HG03575 (cell line): ENCODE measurements at regions not wholly inside any gene's neighbourhood (a gene's known extent, or its start where the extent isn't known, plus 50 kb on each side); places are given as distances from the start of the nearest gene placed in this dataset.

Source experiments
- ATAC-seq: cut with Tn5 transposase; IDR thresholded peaks from one replicate; pipeline ENCODE4 v1.9.1; 2021; ENCODE audit not compliant: unreplicated experiment, insufficient number of reproducible peaks, low FRiP score; ENCODE audit errors: extremely low read depth

DNA sequence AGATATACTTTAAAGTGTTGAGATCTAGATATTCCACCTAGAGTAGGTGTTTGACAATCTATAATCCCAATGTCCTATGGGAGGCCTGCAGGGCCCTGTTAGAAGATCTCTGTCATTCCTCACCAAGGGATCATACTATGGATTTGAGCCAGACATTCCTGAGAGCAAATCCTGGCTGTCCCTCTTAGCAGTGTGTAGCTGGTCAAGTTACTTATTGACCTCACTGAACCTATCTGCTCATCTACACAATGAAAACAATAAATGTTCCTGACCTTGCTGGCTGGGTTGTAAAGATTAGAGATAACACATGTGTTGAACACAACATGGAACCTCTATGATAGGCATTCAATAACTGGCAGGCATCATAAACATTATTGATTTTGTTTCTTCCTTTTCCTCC, 265.6 kb upstream of the ATP11B start:
- ATAC-seq = no peak

GRCh38 chr3:182530316-182530715, 263.0 kb upstream of the ATP11B start:
- ATAC-seq = no peak

- ATAC-seq = no peak
Measured at GRCh38 chr3:182533394-182533793, 259.9 kb upstream of the ATP11B start.

- no peak for ATAC-seq
Measured at GRCh38 chr3:182544542-182544941, 248.8 kb upstream of the ATP11B start.

DNA sequence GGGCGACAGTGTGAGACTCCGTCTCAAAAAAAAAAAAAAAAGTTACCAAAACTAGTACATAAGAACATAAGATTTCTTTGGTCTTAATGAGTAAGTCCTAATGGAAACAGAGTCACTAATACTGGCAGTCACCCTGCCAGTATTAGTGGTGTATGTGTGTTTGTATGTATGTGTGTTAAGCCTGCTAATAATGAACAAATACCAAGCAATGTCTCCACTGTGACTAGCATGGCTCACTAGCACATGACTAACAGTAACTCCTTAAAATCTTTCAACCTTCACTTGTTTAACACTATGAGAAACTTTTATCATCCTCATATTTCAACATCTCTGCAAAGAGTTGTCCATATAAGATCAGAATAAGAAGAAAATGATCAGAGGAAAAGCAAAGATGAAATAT, 231.0 kb upstream of the ATP11B start:
- no peak for ATAC-seq

DNA sequence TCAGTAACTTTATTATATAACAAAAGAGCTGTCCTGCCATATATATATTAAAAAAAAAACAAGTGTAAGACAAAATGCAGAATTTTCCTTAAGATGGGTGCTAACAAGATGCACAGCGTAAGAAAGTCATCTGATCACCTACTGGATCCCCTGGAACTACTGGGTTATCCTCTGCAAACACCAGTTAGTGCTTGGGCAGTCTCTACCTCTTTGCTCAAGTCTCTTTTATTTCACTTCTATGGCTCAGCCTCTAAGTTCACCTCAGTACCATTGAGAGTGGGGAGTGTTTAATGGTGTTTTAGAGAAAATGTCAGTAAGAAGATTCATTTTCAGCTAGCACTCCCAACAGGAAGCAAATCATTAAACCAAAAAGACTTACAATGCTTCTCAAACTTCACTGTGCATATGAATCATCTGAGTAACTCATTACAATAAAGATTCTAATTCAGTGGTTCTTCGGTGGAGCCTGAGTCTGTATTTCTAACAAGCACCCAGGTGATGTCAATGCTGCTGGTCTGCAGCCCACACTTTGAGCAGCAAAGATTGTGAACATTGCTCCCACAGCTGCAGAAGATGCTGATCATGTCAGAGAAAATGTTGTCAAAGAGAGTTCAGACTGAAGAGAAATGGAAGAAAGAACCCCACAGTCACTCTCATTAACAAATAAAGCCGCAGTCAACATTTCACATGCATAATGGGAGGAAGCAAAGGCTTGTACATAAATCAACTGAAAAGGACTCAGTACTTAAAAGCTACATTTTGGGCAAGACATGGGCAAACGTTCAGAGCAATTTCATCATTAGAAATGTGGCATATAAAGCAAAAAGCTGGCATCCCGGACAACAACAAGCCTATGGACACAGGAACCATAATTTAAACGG, 227.1 kb upstream of the ATP11B start:
- no peak for ATAC-seq

- ATAC-seq = no peak
Measured at GRCh38 chr3:182567700-182568099, 225.6 kb upstream of the ATP11B start.

DNA sequence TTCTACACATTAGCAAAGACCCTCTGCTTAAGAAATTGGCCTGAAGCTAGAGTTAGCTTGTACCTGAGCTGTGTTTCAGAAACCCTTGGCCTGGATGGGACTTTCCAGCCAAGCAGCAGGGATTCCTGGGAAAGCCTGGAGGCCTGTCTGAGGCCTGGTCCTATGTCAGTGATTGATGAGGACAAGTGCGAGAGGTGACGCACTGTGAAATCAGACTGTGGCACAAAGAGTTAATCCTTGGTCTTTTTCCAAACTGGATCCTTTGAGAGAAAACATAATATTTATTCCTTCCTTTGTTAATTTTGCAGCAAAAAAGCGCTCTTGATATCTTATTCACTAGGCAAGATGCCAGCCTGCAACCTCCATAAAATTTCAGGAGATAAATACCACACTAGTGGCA, 225.0 kb upstream of the ATP11B start:
- no peak for ATAC-seq

DNA sequence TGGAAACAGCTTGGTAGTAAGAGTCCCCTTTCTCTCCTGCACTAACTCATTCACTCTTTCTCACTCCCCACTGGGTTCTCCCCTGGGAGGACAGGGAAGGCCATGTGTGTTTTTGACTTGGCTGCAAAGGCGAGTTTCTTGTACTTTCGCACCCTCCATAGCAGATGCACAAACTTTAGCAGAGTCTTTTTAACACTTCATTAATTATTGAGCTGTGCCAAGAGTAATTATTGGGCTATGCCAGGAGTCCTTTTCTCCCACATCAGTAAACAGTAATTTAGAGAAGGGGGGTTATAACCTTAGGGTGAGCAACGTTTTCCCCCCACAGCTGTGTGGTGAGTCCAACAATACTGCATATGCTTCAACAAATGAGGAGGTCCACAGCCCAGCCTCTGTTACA, 224.4 kb upstream of the ATP11B start:
- no peak for ATAC-seq

- ATAC-seq = no peak
Measured at GRCh38 chr3:182570946-182571594, 222.2 kb upstream of the ATP11B start.

DNA sequence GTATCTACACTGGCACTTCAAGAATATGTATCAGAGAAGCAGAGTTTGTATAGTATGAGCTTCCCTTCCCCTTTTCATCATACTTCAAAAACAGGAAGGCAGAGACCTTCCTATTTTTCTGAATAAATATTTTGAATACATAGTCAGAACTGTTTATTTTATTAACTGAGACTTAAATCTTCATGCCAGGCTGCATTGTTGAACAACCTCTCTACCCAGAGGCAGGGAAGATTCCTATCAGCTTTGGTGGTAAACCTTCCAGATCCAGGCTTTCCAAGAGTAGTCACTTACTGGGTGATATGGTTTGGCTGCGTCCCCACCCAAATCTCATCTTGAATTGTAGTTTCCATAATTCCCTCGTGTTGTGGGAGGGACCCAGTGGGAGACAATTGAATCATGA, 217.4 kb upstream of the ATP11B start:
- no peak for ATAC-seq

GRCh38 chr3:182583545-182583944, 209.8 kb upstream of the ATP11B start:
- no peak for ATAC-seq

GRCh38 chr3:182585532-182586150, 207.7 kb upstream of the ATP11B start:
- no peak for ATAC-seq

DNA sequence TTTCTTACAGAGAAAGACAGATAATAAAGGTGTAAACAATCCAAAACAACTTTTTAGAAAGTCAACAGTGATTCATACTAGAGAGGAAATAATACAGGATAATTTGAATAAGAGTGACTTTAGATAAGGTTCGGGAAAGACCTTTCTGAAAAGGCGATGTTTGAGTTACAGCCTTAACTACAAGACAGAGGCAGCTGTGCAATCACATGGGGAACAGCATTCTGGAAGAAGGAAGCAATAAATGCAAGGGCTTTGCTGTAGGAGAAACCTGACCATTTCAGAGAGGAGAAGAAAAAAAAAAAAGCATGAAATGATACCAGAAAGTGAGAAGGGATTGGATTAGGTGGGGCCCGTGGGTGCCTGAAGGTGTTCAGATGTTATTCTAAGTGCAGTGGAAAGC, 200.6 kb upstream of the ATP11B start:
- no peak for ATAC-seq

- no peak for ATAC-seq
Measured at GRCh38 chr3:182596676-182597410, 196.5 kb upstream of the ATP11B start.

DNA sequence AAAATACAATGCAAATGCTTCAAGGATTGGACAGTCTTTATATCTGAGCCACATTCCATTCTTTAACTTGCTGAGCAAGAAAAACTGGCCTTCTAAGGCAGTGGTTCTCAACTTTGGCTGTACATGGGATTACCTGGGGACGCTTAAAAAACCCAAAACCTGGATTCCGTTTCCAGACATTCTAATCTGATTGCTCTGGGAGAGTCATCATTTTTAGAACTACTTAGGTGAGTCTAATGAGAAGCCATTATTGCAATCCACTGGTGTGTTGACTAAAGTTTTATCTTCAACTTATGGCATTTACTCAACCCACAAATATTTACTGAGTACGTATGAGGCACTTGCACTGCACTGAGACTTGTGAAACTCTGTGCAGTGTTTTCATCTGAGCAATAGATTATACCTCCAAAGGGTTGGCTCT, 195.7 kb upstream of the ATP11B start:
- no peak for ATAC-seq

DNA sequence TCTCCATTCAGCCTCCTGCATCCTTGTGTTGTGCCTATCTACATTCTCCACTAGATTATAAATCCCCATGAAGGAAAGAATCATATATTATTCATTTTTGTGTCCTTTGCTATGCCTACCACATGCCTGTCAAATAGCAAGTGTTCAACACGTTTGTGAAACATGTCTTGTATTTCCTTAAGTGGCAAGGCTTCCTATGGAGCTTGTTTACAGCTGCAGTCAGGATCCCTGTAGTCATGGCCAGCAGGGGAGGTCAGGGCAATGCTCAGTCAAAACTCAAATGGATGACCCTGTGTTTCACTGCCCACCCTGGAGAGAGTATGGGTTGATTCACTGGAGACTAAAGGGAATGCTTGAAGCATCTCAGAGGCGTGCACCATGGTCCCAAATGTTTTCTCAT, 191.7 kb upstream of the ATP11B start:
- no peak for ATAC-seq

DNA sequence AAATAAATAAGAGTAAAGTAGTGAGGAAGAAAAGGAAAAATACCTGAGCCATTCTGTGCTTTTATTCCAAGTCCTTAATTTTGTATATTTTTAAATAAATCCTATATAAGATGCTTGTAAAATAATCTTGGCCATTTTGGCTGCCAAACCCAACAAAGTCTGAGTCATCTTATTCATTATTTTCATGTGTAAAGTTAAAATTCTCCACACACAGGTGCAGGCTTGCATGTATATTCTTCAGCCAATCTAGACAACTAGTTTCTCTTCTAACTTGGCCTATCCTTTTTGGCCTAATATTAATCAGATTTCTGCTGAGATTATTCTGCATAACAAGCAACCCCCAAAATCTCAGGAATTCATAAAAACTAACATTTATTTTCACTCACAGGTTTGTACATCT, 189.8 kb upstream of the ATP11B start:
- ATAC-seq = no peak

- ATAC-seq = no peak
Measured at GRCh38 chr3:182605882-182606611, 187.3 kb upstream of the ATP11B start.
